ENCODE measurements at regions not wholly inside any gene's neighbourhood (a gene's known extent, or its start where the extent isn't known, plus 50 kb on each side); places are given as distances from the start of the nearest gene placed in this dataset.
"Not testable (repeated sequence)": the region's sequence is repeated elsewhere in the genome, so short reads cannot be mapped to it uniquely, and the experiment has no call there.

GRCh38 chr16:22692916-22693637 is 120.9 kb upstream of the HS3ST2 start:
- no peaks in the 10 kb centered on the region for H3K36me3 Mint-ChIP-seq (ENCODE audit: insufficient read depth)
- H3K27ac Mint-ChIP-seq (ENCODE audit: low read depth) = no peak overlapping the region
- H3K9me3 Mint-ChIP-seq = no peaks in the 10 kb centered on the region
- H3K4me3 Mint-ChIP-seq = no peak overlapping the region
- H3K4me1 Mint-ChIP-seq = no peaks in the 10 kb centered on the region
- DNase-seq (ENCODE audit: low spot score in 2 of 2) (no peak), ATAC-seq (replicated peaks; ENCODE audit: extremely low read depth, poor library complexity, severe bottlenecking) (no peak)
- H3K27me3 Mint-ChIP-seq = peaks cover 3% of the 10 kb centered on the region

- Mint-ChIP-seq H3K4me1 (no peaks in the 10 kb centered on the region), H3K27me3 (peaks cover 10% of the 10 kb centered on the region), H3K36me3 (ENCODE audit: insufficient read depth) (no peaks in the 10 kb centered on the region), H3K9me3 (no peaks in the 10 kb centered on the region), H3K27ac (ENCODE audit: low read depth) (no peak overlapping the region), H3K4me3 (no peak overlapping the region)
- DNase-seq (ENCODE audit: low spot score in 2 of 2) = no peak
- ATAC-seq (replicated peaks; ENCODE audit: extremely low read depth, poor library complexity, severe bottlenecking) = no peak
Measured at GRCh38 chr16:22693638-22694340, 120.2 kb upstream of the HS3ST2 start.

DNA sequence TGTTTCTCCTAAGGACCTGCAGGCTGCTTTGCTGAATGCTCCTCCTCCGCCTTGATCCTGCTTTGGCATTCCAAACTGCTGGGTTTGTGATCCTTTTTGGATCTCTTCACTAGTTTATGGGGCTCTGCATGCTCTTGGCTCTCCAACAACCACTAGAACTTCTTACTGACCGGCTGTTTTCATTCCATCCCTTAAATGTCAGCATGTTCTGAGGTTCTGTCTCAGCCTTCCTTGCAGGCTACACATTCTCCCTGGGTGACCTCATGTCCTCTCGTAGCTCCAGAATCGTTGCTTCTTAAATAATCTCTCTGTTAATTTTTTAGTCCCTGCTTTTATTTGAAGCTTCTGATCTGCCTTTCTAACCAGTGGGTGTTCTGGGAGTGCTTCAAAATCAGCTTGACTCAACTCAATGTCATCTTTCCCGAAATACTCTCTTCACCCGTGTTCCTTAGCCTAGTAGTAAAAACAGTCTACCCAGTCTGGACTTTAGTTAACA is 119.0 kb upstream of the HS3ST2 start:
- Mint-ChIP-seq H3K9me3 (no peaks in the 10 kb centered on the region), H3K4me1 (no peaks in the 10 kb centered on the region), H3K36me3 (ENCODE audit: insufficient read depth) (no peaks in the 10 kb centered on the region), H3K27ac (ENCODE audit: low read depth) (no peak overlapping the region), H3K27me3 (peaks cover 16% of the 10 kb centered on the region), H3K4me3 (no peak overlapping the region)
- ATAC-seq (replicated peaks; ENCODE audit: extremely low read depth, poor library complexity, severe bottlenecking) (no peak), DNase-seq (ENCODE audit: low spot score in 2 of 2) (no peak)

DNA sequence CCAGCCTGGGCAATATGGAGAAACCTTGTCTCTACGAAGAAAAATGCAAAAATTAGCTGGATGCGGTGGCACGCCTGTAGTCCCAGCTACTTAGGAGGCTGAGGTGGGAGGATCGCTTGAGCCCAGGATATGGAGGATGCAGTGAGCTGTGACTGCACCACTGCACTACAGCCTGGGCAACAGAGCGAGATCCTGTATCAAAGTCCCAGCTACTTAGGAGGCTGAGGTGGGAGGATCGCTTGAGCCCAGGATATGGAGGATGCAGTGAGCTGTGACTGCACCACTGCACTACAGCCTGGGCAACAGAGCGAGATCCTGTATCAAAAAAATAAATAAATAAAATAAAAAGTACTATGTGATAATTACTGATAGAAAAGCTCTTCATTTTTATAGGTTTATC is 118.2 kb upstream of the HS3ST2 start:
- not testable (repeated sequence) for ATAC-seq (replicated peaks; ENCODE audit: extremely low read depth, poor library complexity, severe bottlenecking); H3K4me1 Mint-ChIP-seq; H3K9me3 Mint-ChIP-seq; DNase-seq (ENCODE audit: low spot score in 2 of 2); H3K27ac Mint-ChIP-seq (ENCODE audit: low read depth); H3K36me3 Mint-ChIP-seq (ENCODE audit: insufficient read depth); H3K4me3 Mint-ChIP-seq
- peaks cover 21% of the 10 kb centered on the region for H3K27me3 Mint-ChIP-seq

DNA sequence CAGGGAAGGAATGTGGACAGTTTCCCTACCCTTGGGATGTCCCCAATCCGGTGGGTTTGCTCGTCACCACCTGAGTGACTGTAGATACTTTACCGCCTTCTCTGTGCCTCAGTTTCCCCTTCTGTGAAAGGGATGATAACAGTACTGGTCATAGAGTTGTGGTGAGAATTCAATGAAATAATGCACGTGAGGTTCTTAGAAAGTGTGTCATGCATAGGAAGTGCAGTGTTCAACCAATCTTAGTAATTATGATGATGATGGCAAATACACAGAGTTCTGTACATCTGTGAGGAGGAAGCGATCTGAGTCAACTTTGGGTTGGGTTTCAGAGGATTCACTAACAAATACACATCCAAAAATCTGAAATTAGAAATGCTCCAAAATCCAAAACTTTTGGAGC is 114.6 kb upstream of the HS3ST2 start:
- Mint-ChIP-seq H3K27me3 (peaks cover 52% of the 10 kb centered on the region), H3K4me3 (no peak overlapping the region), H3K4me1 (no peaks in the 10 kb centered on the region), H3K27ac (ENCODE audit: low read depth) (no peak overlapping the region), H3K9me3 (no peaks in the 10 kb centered on the region), H3K36me3 (ENCODE audit: insufficient read depth) (no peaks in the 10 kb centered on the region)
- no peak for DNase-seq (ENCODE audit: low spot score in 2 of 2)
- ATAC-seq (replicated peaks; ENCODE audit: extremely low read depth, poor library complexity, severe bottlenecking) = no peak

DNA sequence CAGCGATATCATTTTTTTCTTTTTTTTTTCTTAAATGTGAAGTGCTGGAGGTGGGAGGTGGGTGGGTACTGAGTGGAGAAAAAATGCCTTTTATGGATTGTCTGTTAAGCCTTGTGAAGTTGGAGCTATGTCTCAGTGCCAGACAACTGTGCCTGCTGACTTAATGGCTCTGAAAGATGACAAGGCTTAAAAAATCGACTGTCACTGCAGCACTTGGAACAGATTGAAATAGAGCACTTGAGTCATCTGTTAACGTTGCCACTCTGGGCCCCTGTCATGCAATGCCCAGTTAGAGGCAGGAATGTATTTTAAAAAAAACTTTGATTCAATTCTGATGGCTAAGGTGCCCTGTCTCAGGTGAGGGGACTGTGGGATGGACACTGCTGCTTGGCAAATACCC is 108.2 kb upstream of the HS3ST2 start:
- ATAC-seq (replicated peaks; ENCODE audit: extremely low read depth, poor library complexity, severe bottlenecking) = no peak
- Mint-ChIP-seq H3K27ac (ENCODE audit: low read depth) (no peak overlapping the region), H3K9me3 (peaks cover 2% of the 10 kb centered on the region), H3K4me3 (no peak overlapping the region), H3K36me3 (ENCODE audit: insufficient read depth) (no peaks in the 10 kb centered on the region), H3K27me3 (peaks cover 59% of the 10 kb centered on the region), H3K4me1 (no peaks in the 10 kb centered on the region)
- DNase-seq (ENCODE audit: low spot score in 2 of 2) = no peak

- H3K4me3 Mint-ChIP-seq = no peak overlapping the region
- ATAC-seq (replicated peaks; ENCODE audit: extremely low read depth, poor library complexity, severe bottlenecking) = no peak
- peaks cover 13% of the 10 kb centered on the region for H3K9me3 Mint-ChIP-seq
- no peaks in the 10 kb centered on the region for H3K36me3 Mint-ChIP-seq (ENCODE audit: insufficient read depth)
- no peak overlapping the region for H3K27ac Mint-ChIP-seq (ENCODE audit: low read depth)
- DNase-seq (ENCODE audit: low spot score in 2 of 2) = no peak
- H3K4me1 Mint-ChIP-seq = no peaks in the 10 kb centered on the region
- peaks cover 34% of the 10 kb centered on the region for H3K27me3 Mint-ChIP-seq
Measured at GRCh38 chr16:22710326-22710725, 103.6 kb upstream of the HS3ST2 start.

- Mint-ChIP-seq H3K4me3 (no peak overlapping the region), H3K36me3 (ENCODE audit: insufficient read depth) (peaks cover 2% of the 10 kb centered on the region), H3K27ac (ENCODE audit: low read depth) (no peak overlapping the region), H3K4me1 (no peaks in the 10 kb centered on the region), H3K27me3 (peaks cover 35% of the 10 kb centered on the region), H3K9me3 (peaks cover 13% of the 10 kb centered on the region)
- ATAC-seq (replicated peaks; ENCODE audit: extremely low read depth, poor library complexity, severe bottlenecking) = no peak
- DNase-seq (ENCODE audit: low spot score in 2 of 2) = no peak
Measured at GRCh38 chr16:22711847-22712246, 102.1 kb upstream of the HS3ST2 start.

DNA sequence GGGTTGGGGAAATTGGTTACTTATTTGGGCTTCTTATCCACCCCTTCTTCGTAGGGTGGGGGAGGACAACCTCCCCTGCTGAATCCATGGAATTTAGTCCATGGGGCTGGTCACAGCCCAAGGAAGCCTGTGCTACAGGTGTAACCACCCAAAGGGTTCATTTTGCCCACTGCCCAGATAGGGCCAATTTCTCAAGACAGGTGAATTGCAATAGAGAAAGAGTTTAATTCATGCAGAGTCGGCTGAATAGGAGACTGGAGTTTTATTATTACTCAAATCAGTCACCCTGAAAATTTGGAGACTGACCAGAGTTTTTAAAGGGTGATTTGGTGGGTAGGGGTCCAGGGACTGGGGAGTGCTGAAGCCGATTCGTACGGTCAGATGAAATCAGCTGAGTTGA is 101.5 kb upstream of the HS3ST2 start:
- peaks cover 2% of the 10 kb centered on the region for H3K36me3 Mint-ChIP-seq (ENCODE audit: insufficient read depth)
- ATAC-seq (replicated peaks; ENCODE audit: extremely low read depth, poor library complexity, severe bottlenecking) (no peak), DNase-seq (ENCODE audit: low spot score in 2 of 2) (no peak)
- H3K27me3 Mint-ChIP-seq = peaks cover 32% of the 10 kb centered on the region
- H3K9me3 Mint-ChIP-seq = peaks cover 13% of the 10 kb centered on the region
- H3K27ac Mint-ChIP-seq (ENCODE audit: low read depth) = no peak overlapping the region
- H3K4me3 Mint-ChIP-seq = no peak overlapping the region
- H3K4me1 Mint-ChIP-seq = no peaks in the 10 kb centered on the region

DNA sequence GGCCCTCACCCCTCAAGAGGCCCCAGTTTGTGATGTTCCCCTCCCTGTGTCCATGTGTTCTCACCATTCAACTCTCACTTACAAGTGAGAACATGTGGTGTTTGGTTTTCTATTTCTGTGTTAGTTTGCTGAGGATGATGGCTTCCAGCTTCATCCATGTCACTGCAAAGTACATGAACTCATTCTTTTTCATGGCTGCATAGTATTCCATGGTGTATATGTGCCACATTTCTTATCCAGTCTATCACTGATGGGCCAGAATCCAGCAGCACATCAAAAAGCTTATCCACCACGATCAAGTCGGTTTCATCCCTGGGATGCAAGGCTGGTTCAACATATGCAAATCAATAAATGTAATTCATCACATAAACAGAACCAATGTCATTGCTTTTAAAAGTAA is 95.4 kb upstream of the HS3ST2 start:
- peaks cover 50% of the 10 kb centered on the region for H3K27me3 Mint-ChIP-seq
- H3K9me3 Mint-ChIP-seq; DNase-seq (ENCODE audit: low spot score in 2 of 2); H3K4me3 Mint-ChIP-seq; ATAC-seq (replicated peaks; ENCODE audit: extremely low read depth, poor library complexity, severe bottlenecking); H3K36me3 Mint-ChIP-seq (ENCODE audit: insufficient read depth); H3K4me1 Mint-ChIP-seq; H3K27ac Mint-ChIP-seq (ENCODE audit: low read depth): not testable (repeated sequence)

- H3K27me3 Mint-ChIP-seq = peaks cover 55% of the 10 kb centered on the region
- H3K4me1 Mint-ChIP-seq = no peaks in the 10 kb centered on the region
- no peak for ATAC-seq (replicated peaks; ENCODE audit: extremely low read depth, poor library complexity, severe bottlenecking)
- no peak overlapping the region for H3K27ac Mint-ChIP-seq (ENCODE audit: low read depth)
- DNase-seq (ENCODE audit: low spot score in 2 of 2) = no peak
- peaks cover 6% of the 10 kb centered on the region for H3K9me3 Mint-ChIP-seq
- H3K36me3 Mint-ChIP-seq (ENCODE audit: insufficient read depth) = peaks cover 2% of the 10 kb centered on the region
- H3K4me3 Mint-ChIP-seq = no peak overlapping the region
Measured at GRCh38 chr16:22719945-22720344, 94.0 kb upstream of the HS3ST2 start.

GRCh38 chr16:22721511-22722100 is 92.4 kb upstream of the HS3ST2 start:
- Mint-ChIP-seq H3K27ac (ENCODE audit: low read depth) (no peak overlapping the region), H3K4me1 (no peaks in the 10 kb centered on the region), H3K27me3 (peaks cover 68% of the 10 kb centered on the region), H3K9me3 (peaks cover 6% of the 10 kb centered on the region), H3K4me3 (no peak overlapping the region), H3K36me3 (ENCODE audit: insufficient read depth) (peaks cover 2% of the 10 kb centered on the region)
- no peak for DNase-seq (ENCODE audit: low spot score in 2 of 2)
- no peak for ATAC-seq (replicated peaks; ENCODE audit: extremely low read depth, poor library complexity, severe bottlenecking)
